GM12891 (cell line): ENCODE measurements at regions not wholly inside any gene's neighbourhood (a gene's known extent, or its start where the extent isn't known, plus 50 kb on each side); places are given as distances from the start of the nearest gene placed in this dataset.

ENCODE experiments used
- POLR2A ChIP-seq: IDR thresholded peaks from 2 replicates; pipeline ENCODE4 v1.6.1; 2011; ENCODE audit warnings: low read depth, low read length, control low read depth
- POLR2AphosphoS5 ChIP-seq: IDR thresholded peaks from 2 replicates; pipeline ENCODE4 v1.6.1; 2011; ENCODE audit warnings: low read depth, low read length, control low read depth
- TAF1 ChIP-seq: IDR thresholded peaks from 2 replicates; pipeline ENCODE4 v1.6.1; 2011; ENCODE audit warnings: low read depth, low read length, control low read depth

DNA sequence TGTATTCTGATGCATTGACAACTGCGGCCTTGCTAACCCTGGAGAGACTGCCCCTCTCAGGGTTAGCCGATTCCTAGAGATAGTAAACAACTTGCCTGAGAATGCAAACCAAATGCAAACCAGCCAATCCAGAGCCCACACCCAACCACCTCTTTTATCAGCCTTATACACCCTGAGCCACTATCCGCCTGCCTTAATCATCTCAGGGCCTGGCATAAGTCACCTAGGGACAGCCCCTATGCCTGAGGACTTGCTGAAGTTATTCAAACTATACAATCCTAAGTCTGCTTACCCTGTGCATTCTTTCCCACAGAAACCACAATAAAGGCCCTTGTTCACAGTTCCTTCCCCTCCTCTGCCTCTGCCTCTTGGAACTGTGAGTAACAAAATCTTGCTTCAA is 177.2 kb downstream of the KCNA5 start:
- TF ChIP-seq POLR2AphosphoS5 (no peak), POLR2A (no peak), TAF1 (no peak)
